Omental fat pad (tissue), 3 donors: ENCODE measurements at regions not wholly inside any gene's neighbourhood (a gene's known extent, or its start where the extent isn't known, plus 50 kb on each side); places are given as distances from the start of the nearest gene placed in this dataset.

Experiments
- ATAC-seq: fragments of 150-250 bp; one replicate; pipeline ENCODE4 v1.9.1; 2016; ENCODE audit warnings: mild to moderate bottlenecking, moderate library complexity; ENCODE audit not compliant: low FRiP score
- DNase-seq: peaks from one replicate; pipeline ENCODE4 v3.0.0-alpha.2; 2019; ENCODE audit warnings: low spot score
- CTCF ChIP-seq, 3 donors: fragments of 450-650 bp; IDR thresholded peaks; one replicate each; pipeline ENCODE4 v1.5.1; 2016 to 2017; ENCODE audit warnings: antibody characterized with exemption in 3 of 3, mild to moderate bottlenecking in 3 of 3, moderate library complexity in 2 of 3

- TF ChIP-seq CTCF (IDR thresholded peaks at IDR 0.05), result no peak
- ATAC-seq (no peak), DNase-seq (no peak)
These were observed 133.5 kb upstream of the STT3B start for GRCh38 chr3:31399271-31399670.

GRCh38 chr3:31402117-31402516, 130.6 kb upstream of the STT3B start:
- DNase-seq (no peak), ATAC-seq (no peak)
- no peak for TF ChIP-seq CTCF (IDR thresholded peaks at IDR 0.05)

- DNase-seq (no peak), ATAC-seq (no peak)
- no peak for TF ChIP-seq CTCF (IDR thresholded peaks at IDR 0.05)
These were observed 129.5 kb upstream of the STT3B start for GRCh38 chr3:31403197-31403596.

GRCh38 chr3:31404871-31405270, 127.9 kb upstream of the STT3B start:
- DNase-seq, result no peak
- TF ChIP-seq CTCF (IDR thresholded peaks at IDR 0.05), result no peak
- no peak for ATAC-seq

GRCh38 chr3:31405515-31405914, 127.2 kb upstream of the STT3B start:
- ATAC-seq (no peak), DNase-seq (no peak)
- no peak for TF ChIP-seq CTCF (IDR thresholded peaks at IDR 0.05)

- no peak for ATAC-seq
- DNase-seq, result no peak
- no peak for TF ChIP-seq CTCF (IDR thresholded peaks at IDR 0.05)
These were observed 125.8 kb upstream of the STT3B start for GRCh38 chr3:31406896-31407295.

- TF ChIP-seq CTCF (IDR thresholded peaks at IDR 0.05), result no peak
- ATAC-seq, result no peak
- DNase-seq, result no peak
These were observed 125.1 kb upstream of the STT3B start for GRCh38 chr3:31407665-31408064.
